ENCODE measurements at regions not wholly inside any gene's neighbourhood (a gene's known extent, or its start where the extent isn't known, plus 50 kb on each side); places are given as distances from the start of the nearest gene placed in this dataset.

- no peak for DNase-seq (ENCODE audit: low read depth in 1 of 2, low spot score in 1 of 2)
- Histone ChIP-seq H3K27ac (replicated peaks) (no peak overlapping the region), H3K27me3 (ENCODE audit: insufficient read depth, poor library complexity, severe bottlenecking) (peaks cover 3% of the 10 kb centered on the region), H3K4me3 (replicated peaks; ENCODE audit: insufficient read depth, low read length) (no peak overlapping the region)
- TF ChIP-seq GABPA (IDR thresholded peaks at IDR 0.05; ENCODE audit: low read depth) (no peak), CTCF (IDR thresholded peaks at IDR 0.05; ENCODE audit: insufficient read depth, low read length) (no peak)
Observed at GRCh38 chr1:61013189-61013945, 69.0 kb upstream of the NFIA start.

GRCh38 chr1:61012341-61012761, 70.0 kb upstream of the NFIA start:
- H3K4me3 ChIP-seq (replicated peaks; ENCODE audit: insufficient read depth, low read length) = no peak overlapping the region
- DNase-seq (ENCODE audit: low read depth in 1 of 2, low spot score in 1 of 2) = no peak

GRCh38 chr1:61011561-61012263, 70.6 kb upstream of the NFIA start:
- no peak for DNase-seq (ENCODE audit: low read depth in 1 of 2, low spot score in 1 of 2)
- no peak overlapping the region for H3K27ac ChIP-seq (replicated peaks)
- H3K27me3 ChIP-seq (ENCODE audit: insufficient read depth, poor library complexity, severe bottlenecking) = no peaks in the 10 kb centered on the region
- H3K4me3 ChIP-seq (replicated peaks; ENCODE audit: insufficient read depth, low read length) = no peak overlapping the region
- no peak for TF ChIP-seq CTCF (IDR thresholded peaks at IDR 0.05; ENCODE audit: insufficient read depth, low read length)
- TF ChIP-seq GABPA (IDR thresholded peaks at IDR 0.05; ENCODE audit: low read depth) = no peak
- TF ChIP-seq REST (IDR thresholded peaks at IDR 0.05; ENCODE audit: insufficient replicate concordance, low read depth) = no peak
- TF ChIP-seq SPI1 (IDR thresholded peaks at IDR 0.05; ENCODE audit: borderline replicate concordance, low read depth) = no peak
- TF ChIP-seq POLR2AphosphoS5 (IDR thresholded peaks at IDR 0.05; ENCODE audit: low read depth) = no peak

More at GRCh38 chr1:61012341-61012761, 70.0 kb upstream of the NFIA start:
- no peak for TF ChIP-seq REST (IDR thresholded peaks at IDR 0.05; ENCODE audit: insufficient replicate concordance, low read depth)
- no peak for TF ChIP-seq POLR2AphosphoS5 (IDR thresholded peaks at IDR 0.05; ENCODE audit: low read depth)
- TF ChIP-seq CTCF (IDR thresholded peaks at IDR 0.05; ENCODE audit: insufficient read depth, low read length) = no peak
- TF ChIP-seq GABPA (IDR thresholded peaks at IDR 0.05; ENCODE audit: low read depth) = no peak
- TF ChIP-seq SPI1 (IDR thresholded peaks at IDR 0.05; ENCODE audit: borderline replicate concordance, low read depth) = no peak
- Histone ChIP-seq H3K27ac (replicated peaks) (no peak overlapping the region), H3K27me3 (ENCODE audit: insufficient read depth, poor library complexity, severe bottlenecking) (peaks cover 2% of the 10 kb centered on the region)

Measured in HL-60 (cell line).